Heart left ventricle (tissue), 13 donors: ENCODE measurements at regions not wholly inside any gene's neighbourhood (a gene's known extent, or its start where the extent isn't known, plus 50 kb on each side); places are given as distances from the start of the nearest gene placed in this dataset.

Source experiments
- POLR2A ChIP-seq, 2 donors: fragments of 450-650 bp; IDR thresholded peaks; one replicate each; pipeline ENCODE4 v1.6.1; 2017; ENCODE audit warnings: antibody characterized with exemption in 2 of 2, mild to moderate bottlenecking in 2 of 2, moderate library complexity in 2 of 2
- TF ChIP-seq, protein P1 (sequence below), 12 donors: fragments of 200-600 bp; sonication (generic) in 4 of 12; IDR thresholded peaks; one replicate each; pipeline versions ENCODE4 v1.5.0 to v1.8.0; 2018 to 2022; ENCODE audit warnings: antibody characterized with exemption in 12 of 12, mild to moderate bottlenecking in 5 of 12
- donor health status: ischemic (EF 13 %, LVEDD 7.1; RV severe dilation, severe dysfunction).
- donor health status: DM: no; HTN: yes; CAD: no.
- donor health status: DM: no; HTN: no; CAD: no.
- donor health status: ischemic (EF 25% LVEDD 6.9; RV normal size, moderate dysfunction).
- donor health status: ischemic (EF 25% LVEDD 5.7; RV mildly dilated, moderate dysfunction).
- donor health status: ischemic (EF 35%, LVEDD 5.7; RV mildly dilated, moderate dysfunction).
- donor health status: nonischemic (EF 11% LVEDD 7.7; RV severe dilation, severe dysfunction).
- donor health status: DM: yes; HTN: yes; CAD: no.
- donor health status: PGD.
- donor health status: ischemic (EF 29% LVEDD 5.4; RV normal size, mild dysfunction).
- donor health status: nonischemic (EF 23%, LVEDD 6.1; RV moderate dilation, normal function).

DNA sequence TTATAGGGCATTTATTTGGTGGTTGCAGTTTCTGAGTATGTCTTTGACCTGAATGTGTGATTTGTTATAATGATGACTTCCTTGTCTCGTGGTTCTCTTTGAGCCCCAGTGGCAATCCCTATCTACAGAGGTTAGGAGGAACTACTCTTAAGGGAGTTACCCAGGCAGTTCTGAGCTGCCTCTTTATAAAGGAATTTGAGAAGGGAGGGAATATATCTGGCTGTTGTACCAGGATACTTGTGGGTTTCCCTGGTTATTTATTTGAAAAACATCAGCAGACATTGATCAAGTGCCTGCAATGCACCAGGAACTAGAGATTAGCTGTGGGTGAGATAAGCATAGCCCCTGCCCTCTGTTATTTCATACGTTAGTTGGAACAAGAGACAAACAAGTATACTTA lies 243.5 kb upstream of the ARHGAP20 start:
- no peak for TF ChIP-seq POLR2A (IDR thresholded peaks at IDR 0.05)
- TF ChIP-seq, protein P1, sequence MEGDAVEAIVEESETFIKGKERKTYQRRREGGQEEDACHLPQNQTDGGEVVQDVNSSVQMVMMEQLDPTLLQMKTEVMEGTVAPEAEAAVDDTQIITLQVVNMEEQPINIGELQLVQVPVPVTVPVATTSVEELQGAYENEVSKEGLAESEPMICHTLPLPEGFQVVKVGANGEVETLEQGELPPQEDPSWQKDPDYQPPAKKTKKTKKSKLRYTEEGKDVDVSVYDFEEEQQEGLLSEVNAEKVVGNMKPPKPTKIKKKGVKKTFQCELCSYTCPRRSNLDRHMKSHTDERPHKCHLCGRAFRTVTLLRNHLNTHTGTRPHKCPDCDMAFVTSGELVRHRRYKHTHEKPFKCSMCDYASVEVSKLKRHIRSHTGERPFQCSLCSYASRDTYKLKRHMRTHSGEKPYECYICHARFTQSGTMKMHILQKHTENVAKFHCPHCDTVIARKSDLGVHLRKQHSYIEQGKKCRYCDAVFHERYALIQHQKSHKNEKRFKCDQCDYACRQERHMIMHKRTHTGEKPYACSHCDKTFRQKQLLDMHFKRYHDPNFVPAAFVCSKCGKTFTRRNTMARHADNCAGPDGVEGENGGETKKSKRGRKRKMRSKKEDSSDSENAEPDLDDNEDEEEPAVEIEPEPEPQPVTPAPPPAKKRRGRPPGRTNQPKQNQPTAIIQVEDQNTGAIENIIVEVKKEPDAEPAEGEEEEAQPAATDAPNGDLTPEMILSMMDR (IDR thresholded peaks at IDR 0.05): no peak
